PC-3 (cell line): ENCODE measurements at regions not wholly inside any gene's neighbourhood (a gene's known extent, or its start where the extent isn't known, plus 50 kb on each side); places are given as distances from the start of the nearest gene placed in this dataset.

ENCODE experiments used
- CTCF ChIP-seq: fragments of 300-600 bp; sonication (generic); conservative IDR thresholded peaks from 2 replicates; pipeline ENCODE4 v1.5.1; 2017; ENCODE audit warnings: antibody characterized with exemption, low read depth, mild to moderate bottlenecking, low read length
- EZH2 ChIP-seq: fragments of 300-600 bp; sonication (generic); IDR thresholded peaks from one replicate; pipeline ENCODE4 v1.6.1; 2017; ENCODE audit warnings: antibody characterized with exemption, mild to moderate bottlenecking, low read length; ENCODE audit not compliant: unreplicated experiment

GRCh38 chr21:20802201-20802600, 196.0 kb upstream of the NCAM2 start:
- no peak for TF ChIP-seq EZH2
- no peak for TF ChIP-seq CTCF
